Stimulated activated naive CD4-positive, alpha-beta T cell (primary cell): ENCODE measurements at regions not wholly inside any gene's neighbourhood (a gene's known extent, or its start where the extent isn't known, plus 50 kb on each side); places are given as distances from the start of the nearest gene placed in this dataset.
"Not testable (repeated sequence)": the region's sequence is repeated elsewhere in the genome, so short reads cannot be mapped to it uniquely, and the experiment has no call there.

Experiments used
- DNase-seq, 6 experiments: peaks; one replicate each; lab custom pipeline; 2025; lab: John Stamatoyannopoulos, UW

GRCh38 chr1:55868026-55868425 is 652.9 kb upstream of the USP24 start:
- no peak for DNase-seq

DNA sequence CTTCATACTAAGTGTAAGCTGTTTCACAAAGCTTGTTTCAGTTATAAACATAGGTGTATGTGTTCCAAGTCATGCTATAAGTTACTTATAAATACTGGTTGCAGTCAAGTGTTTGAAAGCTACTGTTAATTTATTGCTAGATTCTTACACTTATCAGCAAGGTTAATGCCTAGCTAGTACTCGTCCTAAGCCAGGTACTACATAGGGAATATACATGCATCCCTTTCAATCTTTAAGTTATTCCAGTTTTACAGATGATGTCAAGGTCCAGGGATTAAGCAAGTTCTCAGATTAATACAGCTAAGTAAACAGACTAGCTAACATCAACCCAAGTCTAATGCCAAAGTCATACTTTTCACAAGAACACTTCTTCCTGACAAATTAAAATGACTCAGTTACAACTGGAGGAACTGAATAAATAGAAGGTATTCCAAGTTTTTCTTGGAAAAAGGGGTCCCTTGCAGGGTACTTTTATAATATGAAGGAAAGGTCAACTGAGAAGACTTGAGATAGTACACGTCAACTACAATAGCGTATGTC is 652.2 kb upstream of the USP24 start:
- no peak for DNase-seq

- DNase-seq: not testable (repeated sequence)
These were observed 650.6 kb upstream of the USP24 start for GRCh38 chr1:55865778-55866177.

DNA sequence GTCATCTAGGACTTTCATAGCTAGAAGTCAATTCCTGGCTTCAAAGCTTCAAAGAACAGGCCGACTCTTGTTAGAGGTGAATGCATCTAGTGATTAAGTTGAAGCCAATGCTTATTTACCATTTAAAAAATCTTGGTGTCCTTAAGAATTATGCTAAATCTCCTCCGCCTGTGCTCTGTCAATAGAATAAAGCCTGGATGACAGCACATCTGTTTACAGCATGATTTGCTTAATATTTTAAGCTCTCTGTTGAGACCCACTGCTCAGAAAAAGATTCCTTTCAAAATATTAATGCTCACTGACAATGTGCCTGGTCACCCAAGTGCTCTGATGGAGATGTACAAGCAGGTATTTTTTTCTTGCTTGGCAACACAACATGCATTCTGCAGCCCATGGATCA is 649.1 kb upstream of the USP24 start:
- DNase-seq: no peak

- DNase-seq: no peak
These were observed 646.6 kb upstream of the USP24 start for GRCh38 chr1:55861676-55862340.

DNA sequence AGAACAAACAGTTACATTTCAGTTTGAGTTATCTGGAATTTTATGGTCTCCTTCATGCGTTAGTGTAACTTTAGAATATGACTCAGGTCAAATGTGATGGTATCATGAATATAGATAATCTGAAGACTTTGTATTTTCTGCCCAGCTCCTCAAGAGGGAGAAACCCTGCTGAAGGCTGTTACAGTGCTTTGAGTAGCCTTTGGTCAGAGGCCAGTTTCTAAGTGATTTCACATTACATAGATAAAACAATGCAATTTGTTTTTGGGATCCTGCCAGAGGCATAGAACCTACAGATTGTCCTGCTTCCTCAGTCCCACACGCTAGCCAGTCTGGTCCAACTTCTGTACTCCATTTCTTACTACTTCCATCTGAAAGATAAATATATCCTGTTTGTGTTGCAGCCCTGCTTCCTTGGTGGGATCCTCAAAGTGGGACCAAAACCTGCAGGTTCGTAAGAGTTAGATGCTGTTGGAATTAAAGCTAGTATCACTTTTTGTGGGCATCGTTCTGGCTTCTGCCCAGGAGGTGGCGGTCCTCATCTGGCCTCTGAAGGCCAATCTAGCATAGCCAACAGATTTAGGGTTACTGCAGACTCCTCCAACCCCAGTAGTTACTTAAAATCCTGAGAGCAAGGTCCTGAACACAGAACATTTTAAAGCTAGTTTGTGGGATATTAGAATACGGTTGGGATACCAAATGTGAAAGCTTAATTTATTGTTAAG is 645.8 kb upstream of the USP24 start:
- DNase-seq: no peak

DNA sequence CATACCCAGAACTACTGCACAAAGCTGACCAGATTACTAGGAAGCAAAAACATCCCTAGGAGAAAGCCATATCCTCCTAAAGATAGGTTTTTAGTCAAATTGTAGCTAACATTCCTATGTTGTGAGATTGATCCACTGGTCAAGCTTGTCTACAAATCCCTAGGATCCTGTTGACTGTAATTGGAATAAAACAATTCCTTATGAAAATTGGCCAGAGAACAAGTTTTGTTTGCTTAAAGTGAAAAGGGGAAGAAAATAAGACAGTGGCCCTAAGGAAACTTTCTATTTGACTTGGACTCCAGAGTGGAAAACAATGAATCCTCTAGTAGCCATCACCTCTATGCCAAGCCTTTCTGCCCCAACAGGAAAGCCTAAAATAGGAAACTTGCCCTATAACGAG is 645.2 kb upstream of the USP24 start:
- no peak for DNase-seq

DNA sequence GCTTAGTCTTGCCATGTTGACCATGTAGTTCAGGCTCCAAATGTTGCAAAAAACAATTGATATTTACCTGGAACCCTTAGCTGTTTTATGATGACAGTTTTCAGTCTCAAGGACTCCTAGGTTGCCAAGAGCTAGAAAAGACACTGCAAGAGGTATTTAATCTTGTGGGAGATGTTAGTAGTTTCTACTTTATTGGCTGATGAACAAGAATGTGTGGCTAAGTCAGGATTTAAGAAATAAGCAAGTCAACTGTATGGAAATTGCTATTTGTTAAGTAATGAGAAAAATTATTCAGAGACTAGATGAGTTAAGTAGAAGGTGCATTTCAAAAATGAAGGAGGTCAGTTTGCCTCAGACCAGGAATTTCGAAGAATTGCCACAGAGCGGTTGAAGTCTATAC is 639.7 kb upstream of the USP24 start:
- no peak for DNase-seq

DNA sequence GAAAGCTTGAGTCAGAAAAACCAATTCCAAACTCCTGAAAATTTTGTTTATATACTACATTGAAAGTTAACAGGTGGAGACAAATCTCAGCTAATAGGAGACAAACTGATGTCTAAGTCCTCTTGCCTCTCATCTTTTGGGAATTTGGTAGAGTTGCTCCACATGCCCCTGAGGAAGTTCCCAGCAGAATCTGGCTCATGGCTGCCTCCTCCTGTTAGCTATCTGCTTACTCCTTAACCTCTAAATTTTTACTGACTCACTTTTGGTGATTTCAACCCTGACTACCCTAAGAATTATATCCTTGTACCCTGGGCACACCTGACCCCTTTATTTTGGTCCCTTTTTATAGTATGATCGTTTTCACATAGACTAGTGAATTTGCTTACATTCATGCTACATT is 633.7 kb upstream of the USP24 start:
- no peak for DNase-seq

DNA sequence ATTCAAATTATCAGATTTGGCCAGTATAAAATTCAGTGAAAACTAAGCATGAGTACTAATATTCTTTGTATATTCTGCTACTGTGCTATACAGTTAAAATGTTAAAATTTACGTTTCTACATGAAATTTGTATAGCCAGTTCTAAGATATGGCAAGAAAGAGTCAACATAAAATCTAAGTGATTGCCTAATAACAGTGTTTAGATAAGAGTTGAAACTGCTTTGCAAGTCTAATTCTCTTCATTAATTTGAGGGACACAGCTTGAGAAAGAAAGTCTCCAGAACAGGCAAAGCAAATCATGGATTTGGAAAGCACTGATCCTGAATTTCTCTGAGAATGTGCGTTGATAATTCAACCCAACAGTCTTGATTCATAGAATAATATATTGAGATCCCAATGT is 630.9 kb upstream of the USP24 start:
- DNase-seq: no peak

- DNase-seq: no peak
These were observed 629.2 kb upstream of the USP24 start for GRCh38 chr1:55844322-55844721.

DNA sequence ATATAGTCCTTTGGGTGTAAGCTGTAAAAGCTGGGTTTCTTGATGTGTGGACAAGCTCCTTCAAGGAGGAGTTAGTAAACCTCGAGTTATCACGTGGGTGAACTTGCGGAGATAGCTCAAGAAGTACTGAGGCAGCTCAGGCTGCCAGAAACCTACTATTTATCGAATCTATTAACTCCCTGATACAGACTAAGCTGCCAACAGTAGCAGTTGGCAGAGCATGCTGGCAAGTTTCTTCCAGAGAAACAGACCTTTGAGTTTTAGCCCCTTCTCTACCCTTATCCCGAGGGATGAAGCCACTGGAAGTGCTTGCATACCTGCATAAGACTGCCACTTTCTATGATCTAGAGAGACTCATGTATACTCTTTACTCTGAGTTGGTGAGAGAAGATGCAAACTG is 624.5 kb upstream of the USP24 start:
- DNase-seq: no peak

GRCh38 chr1:55839221-55839620 is 624.1 kb upstream of the USP24 start:
- DNase-seq: no peak

GRCh38 chr1:55836086-55836485 is 620.9 kb upstream of the USP24 start:
- no peak for DNase-seq

- DNase-seq: no peak
These were observed 618.4 kb upstream of the USP24 start for GRCh38 chr1:55833529-55834091.

DNA sequence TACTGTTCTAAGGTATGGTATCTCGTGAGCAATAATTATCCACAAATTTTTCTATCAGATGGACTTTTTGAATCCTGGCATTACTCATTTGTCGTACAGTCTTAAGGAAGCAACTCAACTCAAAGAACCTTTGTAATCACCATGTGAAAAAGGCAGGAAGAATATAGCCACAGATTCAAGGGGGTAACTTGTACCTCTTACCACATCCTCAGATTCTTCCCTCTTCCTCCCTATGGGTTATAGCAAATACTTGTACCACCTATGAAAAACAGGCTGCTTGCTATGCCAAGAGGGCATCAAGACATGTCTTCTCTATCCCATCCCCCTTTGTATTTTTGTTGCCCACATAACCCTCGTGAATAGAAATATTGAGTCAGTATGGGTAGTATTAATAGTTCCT is 616.6 kb upstream of the USP24 start:
- no peak for DNase-seq

- DNase-seq: no peak
These were observed 612.9 kb upstream of the USP24 start for GRCh38 chr1:55828044-55828443.

- no peak for DNase-seq
These were observed 612.2 kb upstream of the USP24 start for GRCh38 chr1:55827350-55827749.

- DNase-seq: no peak
These were observed 611.4 kb upstream of the USP24 start for GRCh38 chr1:55826381-55827080.

DNA sequence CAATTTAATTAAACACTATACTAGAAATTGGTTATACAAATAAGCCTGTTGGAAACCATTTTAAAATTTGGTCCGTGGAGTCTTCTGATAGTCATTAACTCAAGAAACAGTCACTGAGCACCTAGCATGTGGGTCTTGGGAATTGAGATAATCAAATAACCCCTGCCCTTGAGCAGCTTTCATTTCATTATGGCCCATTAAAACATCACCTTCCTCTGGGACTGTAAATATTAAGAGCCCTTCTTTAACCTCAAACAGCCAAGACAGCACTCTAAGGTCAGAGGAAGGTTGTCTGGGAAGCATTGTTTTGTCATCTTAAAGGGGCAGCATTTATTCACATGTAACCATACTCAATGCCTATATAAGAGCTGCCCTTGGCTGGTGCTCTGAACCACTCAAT is 610.3 kb upstream of the USP24 start:
- no peak for DNase-seq

DNA sequence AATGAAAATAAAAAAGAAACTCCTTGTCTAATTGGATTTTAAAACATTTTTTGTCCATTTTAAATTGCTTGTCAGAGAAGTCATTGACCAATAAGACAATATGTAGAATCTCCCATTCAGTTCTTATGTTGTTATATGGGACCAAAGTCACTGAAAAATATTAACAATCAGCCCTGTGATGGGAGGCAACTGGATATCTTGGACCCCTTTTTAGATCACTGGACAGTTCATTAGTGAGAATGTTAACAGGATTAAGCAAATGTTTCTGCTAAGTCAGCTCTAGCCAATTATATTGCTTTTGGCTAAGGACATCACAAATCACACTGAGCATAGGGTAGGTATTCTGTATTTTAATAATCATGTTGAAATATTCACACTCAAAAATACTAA is 609.1 kb upstream of the USP24 start:
- no peak for DNase-seq

DNA sequence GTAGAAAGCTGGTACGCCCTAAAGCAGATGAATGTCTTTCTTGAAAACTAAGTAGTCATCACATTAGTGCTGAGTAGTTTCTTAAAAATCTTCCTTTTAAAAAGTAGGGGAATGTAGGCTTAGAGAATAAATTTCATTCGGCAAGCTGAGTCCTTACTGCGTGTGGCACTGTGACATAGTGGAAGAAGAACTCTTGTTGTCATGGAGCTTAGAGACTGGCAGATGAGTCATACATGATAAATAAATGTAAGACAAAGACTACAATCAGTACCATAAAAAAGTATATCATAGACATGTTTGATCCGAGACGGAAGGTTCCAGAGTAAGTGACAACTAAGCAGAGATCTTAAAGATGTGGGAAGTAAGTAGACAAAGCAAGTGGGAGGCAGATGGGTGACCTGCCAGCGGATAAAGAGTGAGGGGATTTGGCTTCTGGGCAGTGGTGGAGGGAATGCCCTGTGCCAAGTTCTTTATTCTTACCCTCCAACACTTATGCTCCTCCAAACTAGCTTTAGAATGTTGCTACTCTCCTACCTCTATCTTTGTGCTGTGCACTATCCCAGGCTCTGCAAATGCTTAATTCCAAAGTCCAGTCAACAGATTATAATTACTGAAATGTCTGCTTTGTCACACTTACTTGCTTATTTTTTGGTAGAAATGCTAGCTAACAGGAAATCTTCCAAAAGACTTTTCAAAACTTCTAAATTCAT is 608.5 kb upstream of the USP24 start:
- DNase-seq: no peak
